WTC11 (cell line): ENCODE measurements at regions not wholly inside any gene's neighbourhood (a gene's known extent, or its start where the extent isn't known, plus 50 kb on each side); places are given as distances from the start of the nearest gene placed in this dataset.

Experiments
- ATAC-seq: fragments of 200-7000 bp; cut with Tn5 transposase; 2 replicates; pipeline ENCODE4 v1.10.0; 2021; ENCODE audit warnings: mild to moderate bottlenecking, moderate library complexity
- CTCF ChIA-PET: fragments of 300-600 bp; sonication (Branson Sonifier 250); formaldehyde crosslinking; loops from one replicate; lab custom pipeline; 2021; ENCODE audit warnings: antibody characterized with exemption; lab: Charles Lee
- POLR2A ChIA-PET: fragments of 350-600 bp; sonication (Branson Sonifier 250); formaldehyde crosslinking; loops from one replicate; lab custom pipeline; 2021; ENCODE audit warnings: antibody characterized with exemption; lab: Charles Lee
- DNase-seq: peaks from one replicate; pipeline ENCODE4 v3.0.0; 2021; ENCODE audit warnings: low spot score
- H3K27ac Mint-ChIP-seq: 2 replicates; pipeline ENCODE4 v1.8.0; 2021; ENCODE audit warnings: mixed read lengths
- H3K27me3 Mint-ChIP-seq: 2 replicates; pipeline ENCODE4 v1.8.0; 2021; ENCODE audit warnings: low read depth, mild to moderate bottlenecking, moderate library complexity, mixed read lengths
- H3K36me3 Mint-ChIP-seq: 2 replicates; pipeline ENCODE4 v1.8.0; 2021; ENCODE audit warnings: mixed read lengths
- H3K4me1 Mint-ChIP-seq: 2 replicates; pipeline ENCODE4 v1.8.0; 2022; ENCODE audit warnings: mixed read lengths
- H3K4me3 Mint-ChIP-seq: 2 replicates; pipeline ENCODE4 v1.8.0; 2021; ENCODE audit warnings: mild to moderate bottlenecking, moderate library complexity, mixed read lengths
- H3K9me3 Mint-ChIP-seq: 2 replicates; pipeline ENCODE4 v1.8.0; 2021; ENCODE audit warnings: mixed read lengths
- AFF4 ChIP-seq: sonication (generic); formaldehyde crosslinking; IDR thresholded peaks from 2 replicates; pipeline ENCODE4 v1.8.1; 2023; ENCODE audit warnings: mild to moderate bottlenecking, missing genetic modification reagents, borderline replicate concordance
- CREB1 ChIP-seq: sonication (generic); formaldehyde crosslinking; IDR thresholded peaks from 2 replicates; pipeline ENCODE4 v1.8.0; 2023; ENCODE audit warnings: mild to moderate bottlenecking, missing genetic modification reagents
- GRHL2 ChIP-seq: fragments of 250-450 bp; sonication (Bioruptor Pico); IDR thresholded peaks from 2 replicates; pipeline ENCODE4 v1.8.0; 2022; ENCODE audit warnings: mild to moderate bottlenecking, moderate library complexity; ENCODE audit not compliant: insufficient replicate concordance, severe bottlenecking
- GTF2I ChIP-seq: fragments of 250-450 bp; sonication (Bioruptor Pico); conservative IDR thresholded peaks from 2 replicates; pipeline ENCODE4 v1.4.0; 2021; ENCODE audit warnings: mild to moderate bottlenecking
- HMGA2 ChIP-seq: fragments of 250-450 bp; sonication (Bioruptor Pico); IDR thresholded peaks from 2 replicates; pipeline ENCODE4 v1.4.0; 2021; ENCODE audit warnings: mild to moderate bottlenecking, moderate library complexity
- JUN ChIP-seq: sonication (generic); formaldehyde crosslinking; IDR thresholded peaks from 2 replicates; pipeline ENCODE4 v1.8.0; 2023; ENCODE audit warnings: mild to moderate bottlenecking, missing genetic modification reagents
- KAT7 ChIP-seq: sonication (generic); formaldehyde crosslinking; IDR thresholded peaks from 2 replicates; pipeline ENCODE4 v1.8.1; 2023; ENCODE audit warnings: missing genetic modification reagents, mild to moderate bottlenecking, borderline replicate concordance
- NFATC4 ChIP-seq: fragments of 250-450 bp; sonication (Bioruptor Pico); IDR thresholded peaks from 2 replicates; pipeline ENCODE4 v1.9.0; 2021; ENCODE audit warnings: mild to moderate bottlenecking
- NFE2L1 ChIP-seq: sonication (generic); formaldehyde crosslinking; IDR thresholded peaks from 2 replicates; pipeline ENCODE4 v1.8.1; 2023; ENCODE audit warnings: missing genetic modification reagents
- TCF7 ChIP-seq: sonication (generic); formaldehyde crosslinking; IDR thresholded peaks from 2 replicates; pipeline ENCODE4 v1.8.0; 2022; ENCODE audit warnings: mild to moderate bottlenecking, low read depth, missing genetic modification reagents, moderate library complexity
- ZNF317 ChIP-seq: sonication (generic); formaldehyde crosslinking; IDR thresholded peaks from 2 replicates; pipeline ENCODE4 v1.8.1; 2023; ENCODE audit warnings: low read depth, mild to moderate bottlenecking, moderate library complexity, missing genetic modification reagents, borderline replicate concordance
- ZNF416 ChIP-seq: fragments of 250-450 bp; sonication (Bioruptor Pico); IDR thresholded peaks from 2 replicates; pipeline ENCODE4 v1.9.0; 2021; ENCODE audit warnings: mild to moderate bottlenecking, inconsistent platforms
- ZNF425 ChIP-seq: fragments of 250-450 bp; sonication (Bioruptor Pico); conservative IDR thresholded peaks from 2 replicates; pipeline ENCODE4 v1.9.0; 2021; ENCODE audit warnings: mild to moderate bottlenecking
- ZNF532 ChIP-seq: fragments of 250-450 bp; sonication (Bioruptor Pico); IDR thresholded peaks from 2 replicates; pipeline ENCODE4 v1.9.0; 2021; ENCODE audit warnings: mild to moderate bottlenecking, borderline replicate concordance

GRCh38 chr1:194279975-194280374 is 1093.6 kb upstream of the B3GALT2 start:
- no peak for ATAC-seq

GRCh38 chr1:194277927-194278326 is 1091.5 kb upstream of the B3GALT2 start:
- Mint-ChIP-seq H3K9me3 (peaks cover 7% of the 10 kb centered on the region), H3K36me3 (no peaks in the 10 kb centered on the region), H3K27me3 (no peaks in the 10 kb centered on the region), H3K4me1 (no peaks in the 10 kb centered on the region), H3K27ac (no peak overlapping the region), H3K4me3 (no peak overlapping the region)
- TF ChIP-seq GTF2I (CRISPR knock-in tag) (no peak), NFE2L1 (CRISPR knock-in tag) (no peak), NFATC4 (CRISPR knock-in tag) (no peak), CREB1 (CRISPR knock-in tag) (no peak), ZNF425 (CRISPR knock-in tag) (no peak), JUN (CRISPR knock-in tag) (no peak)
- ChIA-PET POLR2A (no interaction called here), CTCF (no interaction called here)
- ATAC-seq, result no peak
- DNase-seq, result no peak

More at GRCh38 chr1:194279975-194280374, 1093.6 kb upstream of the B3GALT2 start:
- Mint-ChIP-seq H3K36me3 (no peaks in the 10 kb centered on the region), H3K4me3 (no peak overlapping the region), H3K4me1 (no peaks in the 10 kb centered on the region), H3K27ac (no peak overlapping the region), H3K9me3 (peaks cover 4% of the 10 kb centered on the region; the same call in 1 of the 2 replicates), H3K27me3 (no peaks in the 10 kb centered on the region)
- ChIA-PET POLR2A (no interaction called here), CTCF (no interaction called here)
- no peak for TF ChIP-seq ZNF532 (CRISPR knock-in tag)
- no peak for TF ChIP-seq ZNF416 (CRISPR knock-in tag)
- TF ChIP-seq AFF4 (CRISPR knock-in tag), result no peak
- no peak for TF ChIP-seq TCF7
- no peak for DNase-seq

GRCh38 chr1:194273660-194274059 is 1087.2 kb upstream of the B3GALT2 start:
- Mint-ChIP-seq H3K9me3 (peaks cover 7% of the 10 kb centered on the region), H3K4me3 (no peak overlapping the region), H3K27ac (no peak overlapping the region), H3K27me3 (no peaks in the 10 kb centered on the region), H3K4me1 (peaks cover 7% of the 10 kb centered on the region), H3K36me3 (no peaks in the 10 kb centered on the region)
- ChIA-PET POLR2A (no interaction called here), CTCF (no interaction called here)
- no peak for DNase-seq
- no peak for ATAC-seq
- TF ChIP-seq GRHL2 (CRISPR knock-in tag) (no peak), TCF7 (no peak), KAT7 (CRISPR knock-in tag) (no peak), HMGA2 (CRISPR knock-in tag) (no peak), ZNF317 (CRISPR knock-in tag) (no peak)
- TF ChIP-seq, all 79 proteins: peak for 0
